WTC11 (cell line): ENCODE measurements at regions not wholly inside any gene's neighbourhood (a gene's known extent, or its start where the extent isn't known, plus 50 kb on each side); places are given as distances from the start of the nearest gene placed in this dataset.

ENCODE experiments used
- ATAC-seq: fragments of 200-7000 bp; cut with Tn5 transposase; 2 replicates; pipeline ENCODE4 v1.10.0; 2021; ENCODE audit warnings: mild to moderate bottlenecking, moderate library complexity
- CTCF ChIA-PET: fragments of 300-600 bp; sonication (Branson Sonifier 250); formaldehyde crosslinking; loops from one replicate; lab custom pipeline; 2021; ENCODE audit warnings: antibody characterized with exemption; lab: Charles Lee
- POLR2A ChIA-PET: fragments of 350-600 bp; sonication (Branson Sonifier 250); formaldehyde crosslinking; loops from one replicate; lab custom pipeline; 2021; ENCODE audit warnings: antibody characterized with exemption; lab: Charles Lee
- DNase-seq: peaks from one replicate; pipeline ENCODE4 v3.0.0; 2021; ENCODE audit warnings: low spot score
- H3K27ac Mint-ChIP-seq: 2 replicates; pipeline ENCODE4 v1.8.0; 2021; ENCODE audit warnings: mixed read lengths
- H3K27me3 Mint-ChIP-seq: 2 replicates; pipeline ENCODE4 v1.8.0; 2021; ENCODE audit warnings: low read depth, mild to moderate bottlenecking, moderate library complexity, mixed read lengths
- H3K36me3 Mint-ChIP-seq: 2 replicates; pipeline ENCODE4 v1.8.0; 2021; ENCODE audit warnings: mixed read lengths
- H3K4me1 Mint-ChIP-seq: 2 replicates; pipeline ENCODE4 v1.8.0; 2022; ENCODE audit warnings: mixed read lengths
- H3K4me3 Mint-ChIP-seq: 2 replicates; pipeline ENCODE4 v1.8.0; 2021; ENCODE audit warnings: mild to moderate bottlenecking, moderate library complexity, mixed read lengths
- H3K9me3 Mint-ChIP-seq: 2 replicates; pipeline ENCODE4 v1.8.0; 2021; ENCODE audit warnings: mixed read lengths
- CDX4 ChIP-seq: fragments of 250-450 bp; sonication (Bioruptor Pico); IDR thresholded peaks from 2 replicates; pipeline ENCODE4 v1.9.0; 2021; ENCODE audit warnings: moderate library complexity, mild to moderate bottlenecking, inconsistent platforms, borderline replicate concordance
- FOXK1 ChIP-seq: sonication (generic); formaldehyde crosslinking; IDR thresholded peaks from 2 replicates; pipeline ENCODE4 v1.8.0; 2022; ENCODE audit warnings: mild to moderate bottlenecking, moderate library complexity, missing genetic modification reagents
- FOXP1 ChIP-seq: sonication (generic); formaldehyde crosslinking; IDR thresholded peaks from 2 replicates; pipeline ENCODE4 v1.8.0; 2022; ENCODE audit warnings: missing genetic modification reagents, mild to moderate bottlenecking, moderate library complexity, borderline replicate concordance
- GTF2I ChIP-seq: fragments of 250-450 bp; sonication (Bioruptor Pico); conservative IDR thresholded peaks from 2 replicates; pipeline ENCODE4 v1.4.0; 2021; ENCODE audit warnings: mild to moderate bottlenecking
- JAZF1 ChIP-seq: fragments of 250-450 bp; sonication (Bioruptor Pico); IDR thresholded peaks from 2 replicates; pipeline ENCODE4 v1.9.0; 2021; ENCODE audit warnings: moderate library complexity, mild to moderate bottlenecking, inconsistent platforms
- NR3C1 ChIP-seq: sonication (generic); formaldehyde crosslinking; conservative IDR thresholded peaks from 2 replicates; pipeline ENCODE4 v1.8.1; 2023; ENCODE audit warnings: low read depth, mild to moderate bottlenecking, missing genetic modification reagents
- OVOL2 ChIP-seq: fragments of 250-450 bp; sonication (Bioruptor Pico); IDR thresholded peaks from 2 replicates; pipeline ENCODE4 v1.9.0; 2021; ENCODE audit warnings: mild to moderate bottlenecking, borderline replicate concordance
- PRRX2 ChIP-seq: fragments of 250-450 bp; sonication (Bioruptor Pico); IDR thresholded peaks from 2 replicates; pipeline ENCODE4 v1.8.0; 2021; ENCODE audit warnings: mild to moderate bottlenecking
- TCF7 ChIP-seq: sonication (generic); formaldehyde crosslinking; IDR thresholded peaks from 2 replicates; pipeline ENCODE4 v1.8.0; 2022; ENCODE audit warnings: mild to moderate bottlenecking, low read depth, missing genetic modification reagents, moderate library complexity
- ZNF263 ChIP-seq: sonication (generic); formaldehyde crosslinking; IDR thresholded peaks from 2 replicates; pipeline ENCODE4 v1.8.1; 2022; ENCODE audit warnings: low read depth, mild to moderate bottlenecking, moderate library complexity, missing genetic modification reagents
- ZNF425 ChIP-seq: fragments of 250-450 bp; sonication (Bioruptor Pico); conservative IDR thresholded peaks from 2 replicates; pipeline ENCODE4 v1.9.0; 2021; ENCODE audit warnings: mild to moderate bottlenecking
- ZSCAN18 ChIP-seq: fragments of 250-450 bp; sonication (Bioruptor Pico); IDR thresholded peaks from 2 replicates; pipeline ENCODE4 v2.1.2; 2022; ENCODE audit warnings: mild to moderate bottlenecking, moderate library complexity
- TF ChIP-seq, protein P1 (sequence below): sonication (generic); formaldehyde crosslinking; IDR thresholded peaks from 2 replicates; pipeline ENCODE4 v1.8.1; 2023; ENCODE audit warnings: mild to moderate bottlenecking, missing genetic modification reagents
- TF ChIP-seq, protein P2 (sequence below): sonication (generic); formaldehyde crosslinking; IDR thresholded peaks from 2 replicates; pipeline ENCODE4 v1.8.0; 2022; ENCODE audit warnings: missing genetic modification reagents
- TF ChIP-seq, protein P3 (sequence below): sonication (generic); formaldehyde crosslinking; IDR thresholded peaks from 2 replicates; pipeline ENCODE4 v1.8.0; 2023; ENCODE audit warnings: mild to moderate bottlenecking, missing genetic modification reagents
- TF ChIP-seq, protein P4 (sequence below): sonication (generic); formaldehyde crosslinking; IDR thresholded peaks from 2 replicates; pipeline ENCODE4 v1.8.1; 2022; ENCODE audit warnings: mild to moderate bottlenecking, moderate library complexity, missing genetic modification reagents
- TF ChIP-seq, protein P5 (sequence below): sonication (generic); formaldehyde crosslinking; IDR thresholded peaks from 2 replicates; pipeline ENCODE4 v1.8.0; 2022; ENCODE audit warnings: mild to moderate bottlenecking, missing genetic modification reagents
- TF ChIP-seq, protein P6 (sequence below): sonication (generic); formaldehyde crosslinking; conservative IDR thresholded peaks from 2 replicates; pipeline ENCODE4 v1.8.1; 2022; ENCODE audit warnings: mild to moderate bottlenecking, missing genetic modification reagents

- ChIA-PET POLR2A (no interaction called here), CTCF (interaction anchor here (3.2 kb wide), 1 partner anchor 94 kb away, joined by 15 read pairs; no protein-coding TSS in a partner anchor)
- H3K9me3 Mint-ChIP-seq = no peaks in the 10 kb centered on the region
- TF ChIP-seq PRRX2 (CRISPR knock-in tag) (no peak), OVOL2 (CRISPR knock-in tag) (no peak), CDX4 (CRISPR knock-in tag) (no peak), GTF2I (CRISPR knock-in tag) (no peak), FOXK1 (CRISPR knock-in tag) (no peak), ZNF263 (no peak)
- TF ChIP-seq, protein P1, sequence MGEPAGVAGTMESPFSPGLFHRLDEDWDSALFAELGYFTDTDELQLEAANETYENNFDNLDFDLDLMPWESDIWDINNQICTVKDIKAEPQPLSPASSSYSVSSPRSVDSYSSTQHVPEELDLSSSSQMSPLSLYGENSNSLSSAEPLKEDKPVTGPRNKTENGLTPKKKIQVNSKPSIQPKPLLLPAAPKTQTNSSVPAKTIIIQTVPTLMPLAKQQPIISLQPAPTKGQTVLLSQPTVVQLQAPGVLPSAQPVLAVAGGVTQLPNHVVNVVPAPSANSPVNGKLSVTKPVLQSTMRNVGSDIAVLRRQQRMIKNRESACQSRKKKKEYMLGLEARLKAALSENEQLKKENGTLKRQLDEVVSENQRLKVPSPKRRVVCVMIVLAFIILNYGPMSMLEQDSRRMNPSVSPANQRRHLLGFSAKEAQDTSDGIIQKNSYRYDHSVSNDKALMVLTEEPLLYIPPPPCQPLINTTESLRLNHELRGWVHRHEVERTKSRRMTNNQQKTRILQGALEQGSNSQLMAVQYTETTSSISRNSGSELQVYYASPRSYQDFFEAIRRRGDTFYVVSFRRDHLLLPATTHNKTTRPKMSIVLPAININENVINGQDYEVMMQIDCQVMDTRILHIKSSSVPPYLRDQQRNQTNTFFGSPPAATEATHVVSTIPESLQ (CRISPR knock-in tag) = no peak
- TF ChIP-seq, protein P2, sequence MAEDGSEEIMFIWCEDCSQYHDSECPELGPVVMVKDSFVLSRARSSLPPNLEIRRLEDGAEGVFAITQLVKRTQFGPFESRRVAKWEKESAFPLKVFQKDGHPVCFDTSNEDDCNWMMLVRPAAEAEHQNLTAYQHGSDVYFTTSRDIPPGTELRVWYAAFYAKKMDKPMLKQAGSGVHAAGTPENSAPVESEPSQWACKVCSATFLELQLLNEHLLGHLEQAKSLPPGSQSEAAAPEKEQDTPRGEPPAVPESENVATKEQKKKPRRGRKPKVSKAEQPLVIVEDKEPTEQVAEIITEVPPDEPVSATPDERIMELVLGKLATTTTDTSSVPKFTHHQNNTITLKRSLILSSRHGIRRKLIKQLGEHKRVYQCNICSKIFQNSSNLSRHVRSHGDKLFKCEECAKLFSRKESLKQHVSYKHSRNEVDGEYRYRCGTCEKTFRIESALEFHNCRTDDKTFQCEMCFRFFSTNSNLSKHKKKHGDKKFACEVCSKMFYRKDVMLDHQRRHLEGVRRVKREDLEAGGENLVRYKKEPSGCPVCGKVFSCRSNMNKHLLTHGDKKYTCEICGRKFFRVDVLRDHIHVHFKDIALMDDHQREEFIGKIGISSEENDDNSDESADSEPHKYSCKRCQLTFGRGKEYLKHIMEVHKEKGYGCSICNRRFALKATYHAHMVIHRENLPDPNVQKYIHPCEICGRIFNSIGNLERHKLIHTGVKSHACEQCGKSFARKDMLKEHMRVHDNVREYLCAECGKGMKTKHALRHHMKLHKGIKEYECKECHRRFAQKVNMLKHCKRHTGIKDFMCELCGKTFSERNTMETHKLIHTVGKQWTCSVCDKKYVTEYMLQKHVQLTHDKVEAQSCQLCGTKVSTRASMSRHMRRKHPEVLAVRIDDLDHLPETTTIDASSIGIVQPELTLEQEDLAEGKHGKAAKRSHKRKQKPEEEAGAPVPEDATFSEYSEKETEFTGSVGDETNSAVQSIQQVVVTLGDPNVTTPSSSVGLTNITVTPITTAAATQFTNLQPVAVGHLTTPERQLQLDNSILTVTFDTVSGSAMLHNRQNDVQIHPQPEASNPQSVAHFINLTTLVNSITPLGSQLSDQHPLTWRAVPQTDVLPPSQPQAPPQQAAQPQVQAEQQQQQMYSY = no peak
- H3K27ac Mint-ChIP-seq = no peak overlapping the region
- no peak overlapping the region for H3K4me3 Mint-ChIP-seq
- H3K4me1 Mint-ChIP-seq = peaks cover 13% of the 10 kb centered on the region
- ATAC-seq (no peak), DNase-seq (no peak)
- H3K27me3 Mint-ChIP-seq = peaks cover 4% of the 10 kb centered on the region
- H3K36me3 Mint-ChIP-seq = no peaks in the 10 kb centered on the region
Observed at GRCh38 chrX:69293776-69294601, 128.7 kb upstream of the PJA1 start.

GRCh38 chrX:69291116-69291515 lies 125.9 kb upstream of the PJA1 start:
- no peak for ATAC-seq
- Mint-ChIP-seq H3K4me1 (peaks cover 19% of the 10 kb centered on the region), H3K36me3 (no peaks in the 10 kb centered on the region), H3K27ac (no peak overlapping the region), H3K4me3 (no peak overlapping the region), H3K27me3 (peaks cover 21% of the 10 kb centered on the region), H3K9me3 (no peaks in the 10 kb centered on the region)
- DNase-seq = no peak
- POLR2A ChIA-PET = no interaction called here
- CTCF ChIA-PET = interaction anchor here (0.7 to 3.6 kb wide), 5 partner anchors 8 to 463 kb away, joined by 3 to 33 read pairs (median 7); partner anchors contain the start of gene EFNB1
- TF ChIP-seq, protein P3, sequence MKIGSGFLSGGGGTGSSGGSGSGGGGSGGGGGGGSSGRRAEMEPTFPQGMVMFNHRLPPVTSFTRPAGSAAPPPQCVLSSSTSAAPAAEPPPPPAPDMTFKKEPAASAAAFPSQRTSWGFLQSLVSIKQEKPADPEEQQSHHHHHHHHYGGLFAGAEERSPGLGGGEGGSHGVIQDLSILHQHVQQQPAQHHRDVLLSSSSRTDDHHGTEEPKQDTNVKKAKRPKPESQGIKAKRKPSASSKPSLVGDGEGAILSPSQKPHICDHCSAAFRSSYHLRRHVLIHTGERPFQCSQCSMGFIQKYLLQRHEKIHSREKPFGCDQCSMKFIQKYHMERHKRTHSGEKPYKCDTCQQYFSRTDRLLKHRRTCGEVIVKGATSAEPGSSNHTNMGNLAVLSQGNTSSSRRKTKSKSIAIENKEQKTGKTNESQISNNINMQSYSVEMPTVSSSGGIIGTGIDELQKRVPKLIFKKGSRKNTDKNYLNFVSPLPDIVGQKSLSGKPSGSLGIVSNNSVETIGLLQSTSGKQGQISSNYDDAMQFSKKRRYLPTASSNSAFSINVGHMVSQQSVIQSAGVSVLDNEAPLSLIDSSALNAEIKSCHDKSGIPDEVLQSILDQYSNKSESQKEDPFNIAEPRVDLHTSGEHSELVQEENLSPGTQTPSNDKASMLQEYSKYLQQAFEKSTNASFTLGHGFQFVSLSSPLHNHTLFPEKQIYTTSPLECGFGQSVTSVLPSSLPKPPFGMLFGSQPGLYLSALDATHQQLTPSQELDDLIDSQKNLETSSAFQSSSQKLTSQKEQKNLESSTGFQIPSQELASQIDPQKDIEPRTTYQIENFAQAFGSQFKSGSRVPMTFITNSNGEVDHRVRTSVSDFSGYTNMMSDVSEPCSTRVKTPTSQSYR (CRISPR knock-in tag) = no peak
- TF ChIP-seq, protein P4, sequence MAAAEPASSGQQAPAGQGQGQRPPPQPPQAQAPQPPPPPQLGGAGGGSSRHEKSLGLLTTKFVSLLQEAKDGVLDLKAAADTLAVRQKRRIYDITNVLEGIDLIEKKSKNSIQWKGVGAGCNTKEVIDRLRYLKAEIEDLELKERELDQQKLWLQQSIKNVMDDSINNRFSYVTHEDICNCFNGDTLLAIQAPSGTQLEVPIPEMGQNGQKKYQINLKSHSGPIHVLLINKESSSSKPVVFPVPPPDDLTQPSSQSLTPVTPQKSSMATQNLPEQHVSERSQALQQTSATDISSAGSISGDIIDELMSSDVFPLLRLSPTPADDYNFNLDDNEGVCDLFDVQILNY (CRISPR knock-in tag) = no peak
- TF ChIP-seq ZNF425 (CRISPR knock-in tag) (no peak), TCF7 (CRISPR knock-in tag) (no peak), FOXK1 (CRISPR knock-in tag) (no peak), NR3C1 (no peak), FOXP1 (CRISPR knock-in tag) (no peak), JAZF1 (CRISPR knock-in tag) (no peak), ZSCAN18 (CRISPR knock-in tag) (no peak)
- TF ChIP-seq, protein P5, sequence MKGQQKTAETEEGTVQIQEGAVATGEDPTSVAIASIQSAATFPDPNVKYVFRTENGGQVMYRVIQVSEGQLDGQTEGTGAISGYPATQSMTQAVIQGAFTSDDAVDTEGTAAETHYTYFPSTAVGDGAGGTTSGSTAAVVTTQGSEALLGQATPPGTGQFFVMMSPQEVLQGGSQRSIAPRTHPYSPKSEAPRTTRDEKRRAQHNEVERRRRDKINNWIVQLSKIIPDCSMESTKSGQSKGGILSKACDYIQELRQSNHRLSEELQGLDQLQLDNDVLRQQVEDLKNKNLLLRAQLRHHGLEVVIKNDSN (CRISPR knock-in tag) = no peak
- TF ChIP-seq, protein P6, sequence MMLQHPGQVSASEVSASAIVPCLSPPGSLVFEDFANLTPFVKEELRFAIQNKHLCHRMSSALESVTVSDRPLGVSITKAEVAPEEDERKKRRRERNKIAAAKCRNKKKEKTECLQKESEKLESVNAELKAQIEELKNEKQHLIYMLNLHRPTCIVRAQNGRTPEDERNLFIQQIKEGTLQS = no peak
